Smooth muscle cell (in vitro differentiated cells): ENCODE measurements at regions not wholly inside any gene's neighbourhood (a gene's known extent, or its start where the extent isn't known, plus 50 kb on each side); places are given as distances from the start of the nearest gene placed in this dataset.

ENCODE experiments used
- DNase-seq: peaks from one replicate; lab custom pipeline; 2025; ENCODE audit not compliant: unreplicated experiment; lab: John Stamatoyannopoulos, UW
- H2AFZ ChIP-seq: fragments of 200-600 bp; sonication (generic); 2 replicates; pipeline ENCODE4 v1.6.0; 2016; ENCODE audit warnings: antibody characterized with exemption, low read depth, mild to moderate bottlenecking
- H3F3A ChIP-seq: fragments of 200-600 bp; sonication (generic); 2 replicates; pipeline ENCODE4 v1.6.0; 2017; ENCODE audit warnings: antibody characterized with exemption, low read depth
- H3K27ac ChIP-seq: fragments of 200-600 bp; sonication (generic); 2 replicates; pipeline ENCODE4 v1.5.1; 2016; ENCODE audit warnings: low read depth, mild to moderate bottlenecking
- H3K27me3 ChIP-seq: fragments of 200-600 bp; sonication (generic); 2 replicates; pipeline ENCODE4 v1.6.1; 2016; ENCODE audit warnings: low read depth, mild to moderate bottlenecking
- H3K36me3 ChIP-seq: fragments of 200-600 bp; sonication (generic); 2 replicates; pipeline ENCODE4 v1.5.1; 2016; ENCODE audit warnings: low read depth
- H3K4me1 ChIP-seq: fragments of 200-600 bp; sonication (generic); 2 replicates; pipeline ENCODE4 v1.5.1; 2016; ENCODE audit warnings: low read depth
- H3K4me2 ChIP-seq: fragments of 200-600 bp; sonication (generic); 2 replicates; pipeline ENCODE4 v1.6.0; 2016; ENCODE audit warnings: mild to moderate bottlenecking
- H3K4me3 ChIP-seq: fragments of 200-600 bp; sonication (generic); 2 replicates; pipeline ENCODE4 v1.5.1; 2016; ENCODE audit warnings: mild to moderate bottlenecking
- H3K79me2 ChIP-seq: fragments of 200-600 bp; sonication (generic); 2 replicates; pipeline ENCODE4 v1.6.0; 2016; ENCODE audit warnings: low read depth, mild to moderate bottlenecking
- H3K9ac ChIP-seq: fragments of 200-600 bp; sonication (generic); 2 replicates; pipeline ENCODE4 v1.6.0; 2016; ENCODE audit warnings: low read depth
- H3K9me3 ChIP-seq: fragments of 200-600 bp; sonication (generic); replicated peaks from 2 replicates; pipeline ENCODE4 v1.5.1; 2016; ENCODE audit warnings: low read depth
- H4K20me1 ChIP-seq: fragments of 200-600 bp; sonication (generic); 2 replicates; pipeline ENCODE4 v1.6.0; 2016; ENCODE audit warnings: low read depth
- WGBS: methylation state at CpG from one replicate; pipeline ENCODE4 v1.1.7; 2016; ENCODE audit warnings: low lambda C conversion rate; 5-methylcytosine and 5-hydroxymethylcytosine counted together
- TF ChIP-seq, protein P1 (sequence below): fragments of 200-600 bp; sonication (generic); IDR thresholded peaks from 2 replicates; pipeline ENCODE4 v1.5.1; 2017; ENCODE audit warnings: borderline replicate concordance, mild to moderate bottlenecking, antibody characterized with exemption; ENCODE audit not compliant: insufficient read depth, poor library complexity, severe bottlenecking

GRCh38 chr15:55003965-55004873, 192.5 kb downstream of the RSL24D1 start:
- no peak for DNase-seq
- H4K20me1 ChIP-seq: no peaks in the 10 kb centered on the region
- no peak overlapping the region for H3K4me3 ChIP-seq
- 59% methylated on average over 9 of the region's 9 CpGs for WGBS
- no peaks in the 10 kb centered on the region for H3K36me3 ChIP-seq
- H3K4me1 ChIP-seq: no peaks in the 10 kb centered on the region
- H3K9me3 ChIP-seq: peaks cover 3% of the 10 kb centered on the region
- H3K27me3 ChIP-seq: no peaks in the 10 kb centered on the region
- no peak overlapping the region for H3K27ac ChIP-seq
- no peaks in the 10 kb centered on the region for H3K79me2 ChIP-seq
- H3F3A ChIP-seq: no peaks in the 10 kb centered on the region
- no peak overlapping the region for H3K4me2 ChIP-seq
- TF ChIP-seq, protein P1, sequence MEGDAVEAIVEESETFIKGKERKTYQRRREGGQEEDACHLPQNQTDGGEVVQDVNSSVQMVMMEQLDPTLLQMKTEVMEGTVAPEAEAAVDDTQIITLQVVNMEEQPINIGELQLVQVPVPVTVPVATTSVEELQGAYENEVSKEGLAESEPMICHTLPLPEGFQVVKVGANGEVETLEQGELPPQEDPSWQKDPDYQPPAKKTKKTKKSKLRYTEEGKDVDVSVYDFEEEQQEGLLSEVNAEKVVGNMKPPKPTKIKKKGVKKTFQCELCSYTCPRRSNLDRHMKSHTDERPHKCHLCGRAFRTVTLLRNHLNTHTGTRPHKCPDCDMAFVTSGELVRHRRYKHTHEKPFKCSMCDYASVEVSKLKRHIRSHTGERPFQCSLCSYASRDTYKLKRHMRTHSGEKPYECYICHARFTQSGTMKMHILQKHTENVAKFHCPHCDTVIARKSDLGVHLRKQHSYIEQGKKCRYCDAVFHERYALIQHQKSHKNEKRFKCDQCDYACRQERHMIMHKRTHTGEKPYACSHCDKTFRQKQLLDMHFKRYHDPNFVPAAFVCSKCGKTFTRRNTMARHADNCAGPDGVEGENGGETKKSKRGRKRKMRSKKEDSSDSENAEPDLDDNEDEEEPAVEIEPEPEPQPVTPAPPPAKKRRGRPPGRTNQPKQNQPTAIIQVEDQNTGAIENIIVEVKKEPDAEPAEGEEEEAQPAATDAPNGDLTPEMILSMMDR: no peak
- H3K9ac ChIP-seq: no peak overlapping the region
- H2AFZ ChIP-seq: no peak overlapping the region

- WGBS: 86% methylated on average over 1 of the region's 1 CpG
Measured at GRCh38 chr15:54998661-54999060, 198.1 kb downstream of the RSL24D1 start.

GRCh38 chr15:54990793-54991192, 205.9 kb downstream of the RSL24D1 start:
- DNase-seq: no peak
- H3K4me1 ChIP-seq: no peaks in the 10 kb centered on the region
- peaks cover 4% of the 10 kb centered on the region for H3K9me3 ChIP-seq
- no peak overlapping the region for H3K27ac ChIP-seq
- TF ChIP-seq, protein P1: no peak
- no peaks in the 10 kb centered on the region for H4K20me1 ChIP-seq
- no peaks in the 10 kb centered on the region for H3F3A ChIP-seq
- H3K4me2 ChIP-seq: no peak overlapping the region
- 75% methylated on average over 7 of the region's 7 CpGs for WGBS
- no peak overlapping the region for H3K9ac ChIP-seq
- H3K36me3 ChIP-seq: no peaks in the 10 kb centered on the region
- no peaks in the 10 kb centered on the region for H3K79me2 ChIP-seq
- H3K27me3 ChIP-seq: no peaks in the 10 kb centered on the region
- no peak overlapping the region for H3K4me3 ChIP-seq
- no peak overlapping the region for H2AFZ ChIP-seq

More at GRCh38 chr15:54998661-54999060, 198.1 kb downstream of the RSL24D1 start:
- Histone ChIP-seq H3K27ac (no peak overlapping the region), H3K4me2 (no peak overlapping the region), H4K20me1 (no peaks in the 10 kb centered on the region), H3K4me1 (no peaks in the 10 kb centered on the region), H3K9me3 (peaks cover 4% of the 10 kb centered on the region), H3F3A (no peaks in the 10 kb centered on the region), H3K9ac (no peak overlapping the region), H3K4me3 (no peak overlapping the region), H3K79me2 (no peaks in the 10 kb centered on the region), H3K36me3 (no peaks in the 10 kb centered on the region), H2AFZ (no peak overlapping the region), H3K27me3 (no peaks in the 10 kb centered on the region)
- no peak for DNase-seq
- TF ChIP-seq, protein P1: no peak

GRCh38 chr15:54987881-54988280, 208.9 kb downstream of the RSL24D1 start:
- Histone ChIP-seq H4K20me1 (no peaks in the 10 kb centered on the region), H3K9ac (no peak overlapping the region), H3K36me3 (no peaks in the 10 kb centered on the region), H3K27ac (no peak overlapping the region), H3F3A (no peaks in the 10 kb centered on the region), H3K4me1 (no peaks in the 10 kb centered on the region), H2AFZ (no peak overlapping the region), H3K9me3 (peaks cover 3% of the 10 kb centered on the region), H3K27me3 (no peaks in the 10 kb centered on the region), H3K4me2 (no peak overlapping the region), H3K4me3 (no peak overlapping the region), H3K79me2 (no peaks in the 10 kb centered on the region)
- no peak for DNase-seq
- 88% methylated on average over 3 of the region's 3 CpGs for WGBS
- TF ChIP-seq, protein P1: no peak
